Activated B cell treated with CpG ODN at 0.5 μM for 24 hours (primary cell): ENCODE measurements at regions not wholly inside any gene's neighbourhood (a gene's known extent, or its start where the extent isn't known, plus 50 kb on each side); places are given as distances from the start of the nearest gene placed in this dataset.

Experiments
- ATAC-seq: fragments of 200-7000 bp; cut with Tn5 transposase; one replicate; pipeline ENCODE4 v1.10.0; 2021; ENCODE audit warnings: low read depth, mild to moderate bottlenecking, moderate library complexity
- CTCF ChIA-PET: fragments of 350-600 bp; sonication (Branson Sonifier 250); formaldehyde crosslinking; loops from one replicate; lab custom pipeline; 2021; ENCODE audit warnings: antibody characterized with exemption; lab: Charles Lee
- POLR2A ChIA-PET: fragments of 350-600 bp; sonication (Branson Sonifier 250); formaldehyde crosslinking; loops from one replicate; lab custom pipeline; 2021; ENCODE audit warnings: antibody characterized with exemption; lab: Charles Lee
- DNase-seq: peaks from one replicate; pipeline ENCODE4 v3.0.0; 2022
- H3K27ac Mint-ChIP-seq: one replicate; pipeline ENCODE4 v1.8.0; 2020; ENCODE audit warnings: mixed read lengths
- H3K27me3 Mint-ChIP-seq: one replicate; pipeline ENCODE4 v1.8.0; 2021; ENCODE audit warnings: mixed read lengths
- H3K36me3 Mint-ChIP-seq: one replicate; pipeline ENCODE4 v1.8.0; 2021; ENCODE audit warnings: low read depth, mixed read lengths
- H3K4me1 Mint-ChIP-seq: one replicate; pipeline ENCODE4 v1.8.0; 2021; ENCODE audit warnings: mixed read lengths
- H3K4me3 Mint-ChIP-seq: one replicate; pipeline ENCODE4 v1.8.0; 2020; ENCODE audit warnings: mild to moderate bottlenecking, mixed read lengths
- H3K9me3 Mint-ChIP-seq: one replicate; pipeline ENCODE4 v1.8.0; 2020; ENCODE audit warnings: mixed read lengths
- CTCF ChIP-seq: fragments of 200-600 bp; IDR thresholded peaks from one replicate; pipeline ENCODE4 v1.8.0; 2022; ENCODE audit warnings: antibody characterized with exemption, mild to moderate bottlenecking
- intact Hi-C: fragments of 100-400 bp; cut with micrococcal nuclease; formaldehyde crosslinking; loops from one replicate; pipeline ENCODE4 v1.15.1; 2024

GRCh38 chr2:60091266-60091665 lies 462.2 kb downstream of the BCL11A start:
- no peaks in the 10 kb centered on the region for H3K36me3 Mint-ChIP-seq
- no peaks in the 10 kb centered on the region for H3K27me3 Mint-ChIP-seq
- intact Hi-C loops, result no loop called here
- DNase-seq (no peak), ATAC-seq (no peak)
- H3K9me3 Mint-ChIP-seq, result no peaks in the 10 kb centered on the region
- TF ChIP-seq CTCF, result no peak
- H3K27ac Mint-ChIP-seq, result no peak overlapping the region
- CTCF ChIA-PET, result no interaction called here
- POLR2A ChIA-PET, result no interaction called here
- no peaks in the 10 kb centered on the region for H3K4me1 Mint-ChIP-seq
- H3K4me3 Mint-ChIP-seq, result no peak overlapping the region

- no peaks in the 10 kb centered on the region for H3K27me3 Mint-ChIP-seq
Observed at GRCh38 chr2:60079562-60079961, 473.9 kb downstream of the BCL11A start.

GRCh38 chr2:60075048-60075447 lies 478.4 kb downstream of the BCL11A start:
- no peak overlapping the region for H3K27ac Mint-ChIP-seq
- intact Hi-C loops, result no loop called here
- DNase-seq, result no peak
- no peaks in the 10 kb centered on the region for H3K27me3 Mint-ChIP-seq
- no peaks in the 10 kb centered on the region for H3K9me3 Mint-ChIP-seq
- no peak for ATAC-seq
- H3K36me3 Mint-ChIP-seq, result no peaks in the 10 kb centered on the region
- CTCF ChIA-PET, result no interaction called here
- H3K4me1 Mint-ChIP-seq, result no peaks in the 10 kb centered on the region
- TF ChIP-seq CTCF, result no peak
- POLR2A ChIA-PET, result no interaction called here
- no peak overlapping the region for H3K4me3 Mint-ChIP-seq

More at GRCh38 chr2:60079562-60079961, 473.9 kb downstream of the BCL11A start:
- no peak for ATAC-seq
- DNase-seq, result no peak
- ChIA-PET POLR2A (no interaction called here), CTCF (no interaction called here)
- no peaks in the 10 kb centered on the region for H3K9me3 Mint-ChIP-seq
- intact Hi-C loops, result no loop called here
- H3K4me1 Mint-ChIP-seq, result no peaks in the 10 kb centered on the region
- no peaks in the 10 kb centered on the region for H3K36me3 Mint-ChIP-seq
- no peak overlapping the region for H3K27ac Mint-ChIP-seq
- no peak for TF ChIP-seq CTCF
- H3K4me3 Mint-ChIP-seq, result no peak overlapping the region

- no peak for ATAC-seq
- no peak for DNase-seq
- H3K27ac Mint-ChIP-seq, result no peak overlapping the region
- TF ChIP-seq CTCF, result no peak
- H3K9me3 Mint-ChIP-seq, result no peaks in the 10 kb centered on the region
- H3K27me3 Mint-ChIP-seq, result peaks cover 2% of the 10 kb centered on the region
- intact Hi-C loops, result no loop called here
- H3K4me1 Mint-ChIP-seq, result peaks cover 2% of the 10 kb centered on the region
- ChIA-PET POLR2A (no interaction called here), CTCF (no interaction called here)
- no peaks in the 10 kb centered on the region for H3K36me3 Mint-ChIP-seq
- H3K4me3 Mint-ChIP-seq, result no peak overlapping the region
Observed at GRCh38 chr2:60073201-60073600, 480.3 kb downstream of the BCL11A start.

- ATAC-seq (no peak), DNase-seq (no peak)
- no peaks in the 10 kb centered on the region for H3K9me3 Mint-ChIP-seq
- no peaks in the 10 kb centered on the region for H3K36me3 Mint-ChIP-seq
- no peak overlapping the region for H3K27ac Mint-ChIP-seq
- ChIA-PET CTCF (no interaction called here), POLR2A (no interaction called here)
- TF ChIP-seq CTCF, result no peak
- peaks cover 2% of the 10 kb centered on the region for H3K4me1 Mint-ChIP-seq
- H3K4me3 Mint-ChIP-seq, result no peak overlapping the region
- intact Hi-C loops, result no loop called here
- peaks cover 2% of the 10 kb centered on the region for H3K27me3 Mint-ChIP-seq
Observed at GRCh38 chr2:60072609-60073008, 480.8 kb downstream of the BCL11A start.
